ENCODE measurements at regions not wholly inside any gene's neighbourhood (a gene's known extent, or its start where the extent isn't known, plus 50 kb on each side); places are given as distances from the start of the nearest gene placed in this dataset.

DNA sequence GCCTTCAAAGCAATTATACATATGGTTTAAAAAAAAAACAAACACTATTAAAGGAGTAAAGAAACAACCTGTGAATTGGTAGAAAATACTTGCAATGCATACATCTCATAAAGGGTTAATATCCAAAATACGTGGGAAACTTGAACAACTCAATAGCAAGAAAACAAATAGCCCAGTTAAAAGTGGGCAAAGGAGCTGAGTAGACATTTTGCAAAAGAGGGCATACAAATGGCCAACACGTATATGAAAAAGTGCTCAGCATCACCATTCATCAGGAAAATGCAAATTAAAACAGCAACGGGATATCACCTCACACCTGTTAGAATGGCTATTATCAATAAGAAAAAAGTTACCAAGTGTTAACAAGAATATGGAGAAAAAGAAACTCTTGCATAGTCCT lies 298.3 kb upstream of the RBMS1 start:
- TF ChIP-seq, protein P1, sequence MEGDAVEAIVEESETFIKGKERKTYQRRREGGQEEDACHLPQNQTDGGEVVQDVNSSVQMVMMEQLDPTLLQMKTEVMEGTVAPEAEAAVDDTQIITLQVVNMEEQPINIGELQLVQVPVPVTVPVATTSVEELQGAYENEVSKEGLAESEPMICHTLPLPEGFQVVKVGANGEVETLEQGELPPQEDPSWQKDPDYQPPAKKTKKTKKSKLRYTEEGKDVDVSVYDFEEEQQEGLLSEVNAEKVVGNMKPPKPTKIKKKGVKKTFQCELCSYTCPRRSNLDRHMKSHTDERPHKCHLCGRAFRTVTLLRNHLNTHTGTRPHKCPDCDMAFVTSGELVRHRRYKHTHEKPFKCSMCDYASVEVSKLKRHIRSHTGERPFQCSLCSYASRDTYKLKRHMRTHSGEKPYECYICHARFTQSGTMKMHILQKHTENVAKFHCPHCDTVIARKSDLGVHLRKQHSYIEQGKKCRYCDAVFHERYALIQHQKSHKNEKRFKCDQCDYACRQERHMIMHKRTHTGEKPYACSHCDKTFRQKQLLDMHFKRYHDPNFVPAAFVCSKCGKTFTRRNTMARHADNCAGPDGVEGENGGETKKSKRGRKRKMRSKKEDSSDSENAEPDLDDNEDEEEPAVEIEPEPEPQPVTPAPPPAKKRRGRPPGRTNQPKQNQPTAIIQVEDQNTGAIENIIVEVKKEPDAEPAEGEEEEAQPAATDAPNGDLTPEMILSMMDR (conservative IDR thresholded peaks at IDR 0.05; ENCODE audit: low read depth, low read length) = no peak
- no peak for TF ChIP-seq EZH2 (IDR thresholded peaks at IDR 0.05; ENCODE audit: borderline replicate concordance, low read depth, low read length, poor library complexity, severe bottlenecking)
